ENCODE measurements at regions not wholly inside any gene's neighbourhood (a gene's known extent, or its start where the extent isn't known, plus 50 kb on each side); places are given as distances from the start of the nearest gene placed in this dataset.

DNA sequence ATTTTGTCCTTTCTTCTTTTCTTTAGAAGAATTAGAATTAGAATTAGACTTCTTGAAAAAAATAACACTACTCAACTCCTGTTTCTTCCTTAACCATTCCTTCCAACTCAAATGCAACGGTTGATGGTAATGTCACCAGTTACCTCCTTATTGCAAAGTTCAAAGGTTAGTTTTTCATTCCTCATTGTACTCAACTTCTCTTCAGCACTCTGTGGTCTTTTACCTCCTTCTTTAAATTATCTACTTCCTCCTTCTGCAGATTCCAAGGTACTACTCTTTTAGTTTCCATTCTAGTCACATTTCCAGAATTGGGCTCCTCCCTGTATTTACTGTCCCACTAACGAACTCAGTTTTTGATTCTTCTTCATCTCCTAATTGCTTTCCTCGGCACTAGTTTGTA is 700.7 kb downstream of the SATB2 start:
- H3K4me3 ChIP-seq (ENCODE audit: low read length): no peak overlapping the region
- DNase-seq (ENCODE audit: low read depth, low spot score): no peak

DNA sequence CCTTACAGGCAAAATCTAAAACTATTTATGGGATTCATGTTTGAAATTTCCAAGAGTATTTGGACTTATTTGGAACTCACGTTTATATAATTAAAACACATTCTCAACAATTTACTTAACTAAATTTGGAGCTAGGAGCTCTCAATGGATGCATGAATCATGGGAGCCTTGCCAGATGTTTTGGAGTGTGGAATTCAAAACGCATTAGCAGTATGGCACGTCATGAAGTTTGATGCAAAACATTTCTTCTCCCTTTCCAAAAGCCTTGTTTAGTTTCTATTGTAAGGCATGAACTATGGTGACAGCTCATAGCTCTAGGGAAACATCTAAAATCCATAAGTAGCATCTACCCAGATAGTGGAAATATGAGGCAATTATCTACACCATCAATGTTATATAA is 701.6 kb downstream of the SATB2 start:
- H3K4me3 ChIP-seq (ENCODE audit: low read length): no peak overlapping the region

DNA sequence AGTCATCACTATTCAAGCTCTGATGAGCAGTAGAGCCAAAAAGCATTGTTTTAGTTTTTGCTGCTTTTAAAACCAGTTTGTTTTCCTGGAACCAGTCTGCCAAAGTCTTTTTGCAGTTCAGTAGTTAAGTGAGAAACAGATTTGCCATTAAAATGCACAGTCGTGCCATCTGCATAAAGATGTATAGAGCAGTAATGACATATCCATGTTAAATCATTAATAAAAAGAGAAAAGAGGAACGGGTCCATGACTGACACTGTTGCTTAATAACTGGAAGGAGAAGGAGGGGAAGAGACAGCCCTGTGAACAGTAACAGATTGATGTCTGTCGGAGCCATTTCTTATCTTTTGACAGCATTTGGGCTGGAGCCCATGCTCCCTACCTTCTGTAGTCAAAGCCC is 704.6 kb downstream of the SATB2 start:
- no peak for DNase-seq (ENCODE audit: low read depth, low spot score)
- no peak overlapping the region for H3K4me3 ChIP-seq (ENCODE audit: low read length)

More for the DNA sequence above, 701.6 kb downstream of the SATB2 start:
- no peak for DNase-seq (ENCODE audit: low read depth, low spot score)

DNA sequence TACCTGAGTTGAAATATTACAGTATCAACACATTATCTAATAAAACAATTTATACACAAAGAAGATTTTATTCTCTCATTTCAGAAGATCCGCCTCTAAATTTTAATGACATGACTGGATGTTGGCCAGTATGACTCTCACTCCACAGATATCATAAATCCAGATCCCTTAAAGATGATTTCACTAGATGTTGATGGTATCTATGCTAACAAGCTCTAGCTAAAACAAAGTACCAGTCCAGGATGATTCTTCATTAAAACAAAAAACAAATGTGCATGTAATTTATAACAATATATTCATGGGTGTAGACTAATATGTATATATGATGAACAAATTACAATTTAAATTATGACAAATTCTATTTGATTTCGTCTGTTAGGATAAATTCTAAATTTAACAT is 708.4 kb downstream of the SATB2 start:
- H3K4me3 ChIP-seq (ENCODE audit: low read length): no peak overlapping the region
- no peak for DNase-seq (ENCODE audit: low read depth, low spot score)

DNA sequence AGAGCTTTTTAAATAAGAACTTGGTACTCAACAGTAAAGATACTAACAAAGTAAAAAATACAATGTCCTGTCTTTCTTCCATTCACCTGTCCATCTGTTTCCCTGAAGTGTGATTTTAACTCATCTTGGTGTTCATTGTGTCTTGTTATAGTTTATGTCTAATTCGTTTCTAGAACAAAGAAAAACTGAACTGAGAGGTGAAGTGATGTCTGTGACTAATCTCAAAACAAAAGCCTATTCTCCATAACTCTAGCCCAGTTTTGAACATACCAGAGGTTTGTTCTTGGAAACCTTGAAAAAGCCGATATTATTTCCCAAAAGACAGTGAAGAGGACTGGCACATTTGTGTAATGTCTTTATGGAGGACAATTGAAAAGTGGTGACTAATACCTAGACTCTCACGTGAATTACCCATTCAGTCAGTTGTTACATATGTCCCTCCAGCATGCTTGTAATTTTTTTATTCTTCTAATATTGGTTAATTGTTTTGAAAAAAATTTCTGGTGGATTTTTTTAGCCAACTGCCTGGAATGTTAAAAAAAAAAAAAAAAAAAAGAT is 725.8 kb downstream of the SATB2 start:
- DNase-seq (ENCODE audit: low read depth, low spot score): no peak
- H3K4me3 ChIP-seq (ENCODE audit: low read length): no peak overlapping the region

DNA sequence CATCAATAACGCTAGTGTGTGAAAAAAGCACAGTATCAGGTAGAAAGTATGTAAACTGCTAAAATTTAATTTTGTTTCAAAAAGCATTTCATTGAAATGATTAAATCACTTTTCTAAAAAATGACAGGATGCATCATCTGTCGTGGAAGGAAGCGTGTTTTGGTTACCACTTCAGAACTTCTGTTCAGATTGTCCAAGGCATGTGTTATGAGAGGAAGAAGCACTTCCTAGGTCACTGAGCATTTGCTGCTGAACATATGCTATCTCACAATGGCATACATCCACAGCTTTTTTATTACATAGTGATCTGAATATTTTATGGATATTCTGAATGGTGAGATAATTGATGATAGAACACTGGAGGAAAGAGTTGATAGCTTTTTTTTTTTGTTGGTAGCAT is 737.5 kb downstream of the SATB2 start:
- no peak for DNase-seq (ENCODE audit: low read depth, low spot score)
- H3K4me3 ChIP-seq (ENCODE audit: low read length): no peak overlapping the region

DNA sequence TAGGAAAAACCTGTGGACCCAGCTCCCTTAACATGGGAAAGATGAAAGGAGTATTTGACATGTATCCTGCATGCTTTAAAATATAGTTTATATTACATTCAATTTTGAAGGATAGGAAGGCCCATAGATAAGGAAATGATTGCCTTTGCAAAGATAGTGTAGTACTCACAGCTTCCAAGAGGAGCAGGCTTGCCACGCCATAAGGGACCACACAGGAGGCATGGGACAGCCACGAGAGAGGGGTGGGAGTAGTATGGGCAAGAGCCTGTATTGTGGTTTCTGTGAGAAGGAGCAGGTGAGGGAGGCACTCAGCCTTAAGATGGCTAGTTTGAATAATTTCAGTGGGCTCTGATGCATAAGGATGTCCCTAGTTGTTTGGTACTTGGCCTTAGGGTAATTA is 740.3 kb downstream of the SATB2 start:
- H3K4me3 ChIP-seq (ENCODE audit: low read length): no peak overlapping the region
- no peak for DNase-seq (ENCODE audit: low read depth, low spot score)

DNA sequence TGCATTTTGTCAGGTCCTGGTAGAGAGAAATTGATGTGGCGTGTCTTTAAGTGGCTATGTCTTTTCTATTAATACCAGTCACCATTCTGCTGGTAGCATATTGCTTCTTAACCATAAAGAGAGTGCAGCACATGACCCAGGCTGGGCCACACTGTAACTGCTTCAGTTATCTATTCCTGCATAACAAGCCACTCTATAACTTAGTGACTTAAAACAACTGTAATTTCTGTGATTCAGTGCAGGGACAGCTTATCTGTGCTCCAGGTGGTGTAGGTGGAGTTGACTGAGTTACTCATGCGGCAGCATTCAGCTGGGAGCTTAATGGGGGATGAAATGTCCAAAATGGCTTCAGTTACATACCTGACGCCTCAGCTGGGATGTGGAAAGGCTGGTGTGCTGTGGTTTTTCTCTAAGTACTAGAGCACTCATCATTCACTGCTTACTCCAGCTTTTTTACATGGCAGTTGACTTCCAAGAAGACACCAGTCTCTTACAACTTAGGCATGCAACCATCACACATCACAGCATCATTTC is 742.4 kb downstream of the SATB2 start:
- no peak overlapping the region for H3K4me3 ChIP-seq (ENCODE audit: low read length)
- no peak for DNase-seq (ENCODE audit: low read depth, low spot score)

DNA sequence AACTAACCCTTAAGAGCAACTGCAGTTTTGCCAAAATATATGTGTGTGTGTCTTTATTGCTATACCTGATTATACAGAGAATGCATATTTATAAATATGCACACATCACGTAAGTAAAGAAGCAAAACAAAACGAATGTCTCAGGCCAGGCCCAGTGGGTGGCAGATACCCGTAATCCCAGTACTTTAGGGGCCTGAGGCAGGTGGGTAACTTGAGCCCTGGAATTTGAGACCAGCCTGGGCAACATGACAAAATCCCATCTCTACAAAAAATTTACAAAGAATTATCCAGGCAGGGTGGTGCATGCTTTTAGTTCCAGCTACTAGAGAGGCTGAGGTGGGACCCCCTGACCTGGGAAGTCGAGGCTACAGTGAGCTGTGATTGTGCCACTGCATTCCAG is 745.3 kb downstream of the SATB2 start:
- no peak for DNase-seq (ENCODE audit: low read depth, low spot score)
- no peak overlapping the region for H3K4me3 ChIP-seq (ENCODE audit: low read length)

DNA sequence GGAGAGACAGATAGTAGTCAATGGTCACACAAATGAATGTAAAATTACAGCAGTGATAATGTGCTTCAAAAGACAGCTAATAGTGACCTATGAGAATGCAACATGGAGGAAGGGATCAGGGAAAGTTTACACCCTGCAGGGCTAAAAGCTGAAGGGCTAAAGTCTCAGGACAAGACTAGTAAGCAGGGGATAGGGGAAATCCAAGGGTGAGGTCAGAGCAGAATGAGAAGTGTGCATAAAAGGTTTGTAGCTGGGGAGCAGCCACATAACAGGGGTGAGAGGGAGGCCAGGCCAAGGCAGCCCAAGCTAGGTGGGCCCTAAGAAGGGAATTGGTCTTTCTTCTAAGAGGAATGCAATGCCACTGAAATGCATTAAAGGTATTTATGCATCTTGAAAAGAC is 746.3 kb downstream of the SATB2 start:
- DNase-seq (ENCODE audit: low read depth, low spot score): no peak
- no peak overlapping the region for H3K4me3 ChIP-seq (ENCODE audit: low read length)

DNA sequence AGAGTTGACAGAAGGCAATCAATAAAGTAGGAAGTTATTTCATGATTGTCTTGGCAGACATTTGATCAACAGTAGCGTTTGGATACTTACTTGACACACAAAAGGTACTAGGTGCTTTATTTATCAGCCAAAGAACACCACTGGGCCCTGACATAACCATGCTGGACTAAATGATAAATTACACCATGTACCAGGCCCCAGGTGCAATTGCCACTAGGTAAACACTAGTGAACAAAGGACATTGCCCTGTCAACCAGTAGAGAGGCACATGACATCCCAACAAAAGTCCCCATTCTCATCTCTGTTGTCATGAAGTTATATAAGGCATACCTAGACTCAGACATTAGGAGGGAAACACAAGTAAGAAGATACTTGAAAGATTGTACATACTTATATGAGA is 747.2 kb downstream of the SATB2 start:
- H3K4me3 ChIP-seq (ENCODE audit: low read length): no peak overlapping the region
- no peak for DNase-seq (ENCODE audit: low read depth, low spot score)

DNA sequence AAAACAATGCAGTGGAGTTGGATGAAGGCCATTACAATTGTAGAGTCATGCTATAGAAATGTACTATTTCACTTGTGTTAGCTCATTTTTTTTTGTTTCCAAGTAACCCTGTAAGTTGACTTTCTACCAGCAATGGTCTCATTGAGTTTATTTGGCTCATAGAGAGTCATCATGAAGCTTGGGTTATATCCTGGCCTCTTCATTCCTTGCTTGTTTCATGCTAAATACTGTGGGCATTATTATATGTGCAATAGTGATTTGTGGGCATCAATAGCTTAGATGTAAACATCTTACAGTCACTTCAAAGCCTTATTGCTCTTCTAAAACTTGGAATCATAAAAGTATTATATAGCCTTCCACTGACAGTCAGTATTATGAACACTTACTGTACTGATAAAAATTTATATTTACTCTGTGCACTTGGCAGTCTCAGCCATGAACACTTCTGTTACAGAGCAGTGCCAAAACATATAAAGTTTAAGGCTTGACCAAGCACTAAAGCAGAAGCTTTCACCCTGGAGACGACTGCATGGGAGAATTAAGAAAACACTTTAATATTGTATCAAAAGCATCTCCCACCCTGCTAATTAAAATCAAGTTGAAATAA is 751.2 kb downstream of the SATB2 start:
- no peak for DNase-seq (ENCODE audit: low read depth, low spot score)
- H3K4me3 ChIP-seq (ENCODE audit: low read length): no peak overlapping the region

DNA sequence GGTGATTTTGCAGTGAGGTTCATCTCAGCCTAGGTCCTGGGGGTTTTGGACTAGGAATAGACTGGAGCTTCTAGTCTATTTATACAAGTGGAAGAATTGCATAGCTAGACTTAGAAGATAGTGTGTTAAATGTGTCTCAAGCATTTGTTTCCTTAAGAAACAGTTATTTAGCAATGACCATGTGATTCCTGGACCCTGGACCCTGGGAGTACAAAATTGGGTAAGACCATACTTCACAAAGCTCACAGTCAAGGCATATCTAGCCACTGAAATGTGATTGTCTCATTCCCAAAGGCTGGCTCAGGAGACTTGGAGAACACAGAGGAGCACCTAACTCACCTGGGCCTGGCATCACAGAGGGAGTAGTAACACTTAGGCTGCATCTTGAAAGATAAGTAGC is 754.5 kb downstream of the SATB2 start:
- no peak for DNase-seq (ENCODE audit: low read depth, low spot score)

DNA sequence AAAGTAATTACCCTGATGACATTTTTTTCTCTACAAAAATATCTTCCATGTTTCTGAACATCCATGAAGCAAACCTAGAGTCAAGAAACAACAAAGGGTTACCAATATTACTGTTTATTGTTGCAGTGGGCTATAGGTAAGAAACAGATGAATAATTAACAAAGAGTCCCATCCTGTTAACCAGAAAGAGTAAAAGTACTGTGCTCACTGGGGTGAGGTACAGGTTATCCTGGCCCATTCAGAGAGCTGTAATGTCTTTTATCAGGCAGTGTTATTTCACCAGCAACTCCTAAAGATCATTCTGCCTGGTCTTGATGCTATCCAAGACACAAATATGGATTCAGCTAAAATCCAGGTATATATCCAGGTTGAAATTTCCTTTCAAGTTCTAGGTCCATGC is 754.9 kb downstream of the SATB2 start:
- DNase-seq (ENCODE audit: low read depth, low spot score): no peak
- H3K4me3 ChIP-seq (ENCODE audit: low read length): no peak overlapping the region

More for the DNA sequence above, 754.5 kb downstream of the SATB2 start:
- H3K4me3 ChIP-seq (ENCODE audit: low read length): no peak overlapping the region

DNA sequence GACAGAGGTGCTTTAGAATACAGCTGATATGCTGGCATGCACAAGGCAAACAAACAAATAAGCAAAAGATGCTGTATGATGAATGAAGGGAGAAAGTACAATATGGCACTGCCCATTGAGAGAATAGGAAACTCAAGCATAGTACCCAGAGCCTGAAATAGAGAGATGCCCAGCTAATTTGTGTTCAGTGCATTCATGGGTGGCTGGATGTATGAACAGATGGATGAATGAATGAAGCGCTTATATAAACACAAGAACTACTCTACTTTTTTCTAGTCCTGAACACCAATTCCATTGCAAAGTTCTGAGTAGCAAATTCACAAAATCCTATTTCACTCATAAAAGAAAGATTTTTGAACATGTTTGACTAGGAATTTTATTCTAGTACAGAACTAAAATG is 756.3 kb downstream of the SATB2 start:
- no peak for DNase-seq (ENCODE audit: low read depth, low spot score)
- H3K4me3 ChIP-seq (ENCODE audit: low read length): no peak overlapping the region

DNA sequence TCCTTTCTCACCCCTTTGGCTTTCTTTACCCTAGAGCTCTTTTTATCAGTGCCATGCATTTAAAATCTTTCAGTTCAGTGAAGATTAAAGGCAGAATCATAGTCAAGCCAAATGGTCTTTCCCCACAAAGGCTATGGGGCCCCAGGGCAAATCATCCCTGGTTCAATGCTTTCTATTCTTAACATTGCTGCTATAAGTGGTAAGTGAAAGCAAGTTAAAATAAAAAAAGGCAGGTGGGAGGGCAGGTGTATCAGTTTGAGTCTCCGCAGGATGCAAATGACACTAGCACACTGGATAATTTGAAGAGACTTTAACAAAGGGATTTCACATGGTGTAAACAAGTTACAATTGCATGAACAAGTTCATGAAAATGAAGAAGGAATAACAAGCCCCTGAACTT is 757.4 kb downstream of the SATB2 start:
- H3K4me3 ChIP-seq (ENCODE audit: low read length): no peak overlapping the region
- DNase-seq (ENCODE audit: low read depth, low spot score): no peak

DNA sequence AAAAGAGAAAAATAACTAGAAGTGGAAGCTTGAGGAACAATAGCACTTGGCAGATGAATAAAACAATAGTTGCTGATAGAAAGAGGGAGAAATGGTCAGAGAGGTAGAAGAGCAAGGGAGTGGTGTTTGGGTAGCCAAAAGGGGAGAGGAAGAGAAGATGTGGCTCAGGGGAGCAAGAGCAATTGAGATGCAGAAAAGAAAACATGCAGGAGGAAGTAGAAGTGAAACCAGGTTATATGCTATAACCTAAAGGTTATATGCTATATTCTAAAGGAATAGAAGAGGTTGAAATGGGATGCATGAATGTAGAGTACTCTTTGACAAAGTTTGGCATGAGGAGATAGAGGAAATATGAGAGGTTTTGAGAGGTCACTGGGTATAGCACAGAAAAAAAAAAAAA is 759.5 kb downstream of the SATB2 start:
- no peak for DNase-seq (ENCODE audit: low read depth, low spot score)
- no peak overlapping the region for H3K4me3 ChIP-seq (ENCODE audit: low read length)

DNA sequence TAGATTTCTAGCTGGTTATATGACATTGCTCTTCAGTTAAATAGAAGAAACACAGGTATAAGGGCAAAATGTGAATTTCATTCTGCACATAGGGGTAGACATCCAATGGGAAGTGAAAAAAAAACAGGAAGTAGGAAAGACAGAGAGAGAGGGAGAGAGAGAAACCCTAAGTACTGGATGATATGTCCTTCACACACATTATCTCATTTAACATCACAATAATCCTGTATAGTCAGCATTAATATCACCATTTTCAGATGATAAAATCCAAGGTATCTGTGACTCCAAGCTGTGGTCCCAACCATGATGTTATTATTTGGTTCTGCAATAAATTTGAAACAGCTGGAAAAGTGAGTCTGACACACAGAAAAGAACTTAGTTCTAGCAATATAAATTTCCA is 759.9 kb downstream of the SATB2 start:
- no peak for DNase-seq (ENCODE audit: low read depth, low spot score)
- no peak overlapping the region for H3K4me3 ChIP-seq (ENCODE audit: low read length)

DNA sequence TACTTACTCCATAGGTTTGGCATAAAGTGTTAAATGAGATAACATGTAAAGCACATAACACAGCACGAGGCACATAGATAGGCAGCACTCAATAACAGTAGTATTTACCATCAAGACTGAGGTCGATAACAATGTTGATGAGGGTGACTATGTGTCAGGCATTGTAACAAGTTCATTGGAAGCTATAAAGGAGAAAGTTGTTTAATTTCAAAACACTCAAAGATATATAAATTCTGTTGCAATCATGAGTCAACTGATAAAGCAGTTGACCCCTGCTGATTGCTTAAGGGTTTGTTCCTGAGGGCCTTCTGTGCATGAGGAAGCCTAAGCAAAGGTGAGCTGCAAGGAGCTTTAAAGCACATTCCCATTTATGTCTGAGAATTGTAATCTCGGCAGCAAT is 760.5 kb downstream of the SATB2 start:
- no peak for DNase-seq (ENCODE audit: low read depth, low spot score)
- no peak overlapping the region for H3K4me3 ChIP-seq (ENCODE audit: low read length)

DNA sequence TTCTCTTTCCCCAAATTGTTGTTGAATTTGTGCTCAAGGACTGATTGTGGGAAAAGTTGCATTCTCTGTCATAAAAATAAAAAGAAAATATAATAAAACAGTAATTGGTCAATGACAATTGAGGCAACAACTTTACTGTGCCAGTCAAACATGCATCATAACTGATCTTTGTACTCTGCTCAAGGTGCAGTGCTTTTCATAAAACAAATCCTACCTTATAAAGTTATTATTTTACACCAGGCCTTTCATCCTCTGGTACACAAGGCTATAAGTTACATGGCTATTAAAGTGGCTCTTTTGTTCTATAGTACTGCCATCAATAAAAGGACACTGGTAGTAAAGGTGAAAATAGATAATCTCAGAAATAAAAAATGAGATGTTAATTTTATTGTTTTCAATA is 761.9 kb downstream of the SATB2 start:
- no peak for DNase-seq (ENCODE audit: low read depth, low spot score)
- no peak overlapping the region for H3K4me3 ChIP-seq (ENCODE audit: low read length)

DNA sequence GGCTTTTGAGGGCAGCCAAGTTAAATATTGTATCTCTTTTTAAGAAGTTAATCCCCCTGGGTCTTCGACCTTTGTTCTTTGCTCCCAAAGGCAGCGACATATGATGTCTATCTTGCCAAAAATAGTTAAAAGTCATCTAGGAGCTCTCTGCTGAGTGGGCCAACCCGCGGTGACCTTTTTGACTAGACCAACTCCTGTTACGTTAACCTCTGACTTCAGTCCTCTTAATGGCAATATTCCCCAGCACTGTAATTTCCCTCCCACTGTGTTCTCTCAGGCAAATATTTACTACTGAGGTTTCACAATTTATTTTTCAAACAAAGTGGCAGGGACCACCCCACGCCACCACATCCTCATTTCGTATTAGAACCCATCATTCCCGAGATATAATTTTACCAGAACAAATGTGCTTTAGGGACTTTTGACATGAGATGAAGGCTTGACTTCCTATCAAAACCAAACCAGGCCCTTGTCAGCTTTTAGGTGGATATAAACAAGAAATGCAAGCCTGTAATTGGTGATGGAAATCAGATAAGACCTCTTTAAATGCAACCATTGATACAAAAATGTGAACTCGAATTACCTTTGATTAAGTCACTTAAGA is 764.7 kb downstream of the SATB2 start:
- DNase-seq (ENCODE audit: low read depth, low spot score): no peak
- no peak overlapping the region for H3K4me3 ChIP-seq (ENCODE audit: low read length)
